IMR-90 (cell line): ENCODE measurements at regions not wholly inside any gene's neighbourhood (a gene's known extent, or its start where the extent isn't known, plus 50 kb on each side); places are given as distances from the start of the nearest gene placed in this dataset.

ENCODE experiments used
- ATAC-seq: fragments of 200-7000 bp; cut with Tn5 transposase; 2 replicates; pipeline ENCODE4 v1.9.1; 2020; ENCODE audit warnings: low read depth, mild to moderate bottlenecking, moderate library complexity
- BruUV-seq: library from RNA; stranded (reverse); fragments of 400-500 nt; replicated peaks from 2 replicates; lab custom pipeline; 2021; lab: Mats Ljungman, UMichigan
- CTCF ChIA-PET: fragments of 300-600 bp; formaldehyde crosslinking; extraction: SDS; loops from one replicate; lab custom pipeline; 2021; ENCODE audit warnings: antibody characterized with exemption; lab: Yijun Ruan, JAX
- POLR2A ChIA-PET: fragments of 300-600 bp; sonication (Branson Sonifier 250); formaldehyde crosslinking; loops from one replicate; lab custom pipeline; 2022; ENCODE audit warnings: antibody characterized with exemption; ENCODE audit not compliant: unreplicated experiment; lab: Charles Lee
- DNase-seq: peaks from one replicate; pipeline ENCODE4 v3.0.0; 2013
- H2AFZ ChIP-seq: replicated peaks from 2 replicates; pipeline ENCODE3; 2013; ENCODE audit warnings: low read length, mild to moderate bottlenecking; ENCODE audit not compliant: poor library complexity
- H2AK5ac ChIP-seq: 2 replicates; pipeline ENCODE4 v1.6.1; 2013; ENCODE audit warnings: low read depth, low read length, inconsistent platforms
- H2AK9ac ChIP-seq: replicated peaks from 2 replicates; pipeline ENCODE3; 2013; ENCODE audit warnings: mild to moderate bottlenecking, low read depth, low read length, moderate library complexity; ENCODE audit not compliant: poor library complexity
- H2BK120ac ChIP-seq: 2 replicates; pipeline ENCODE4 v1.6.1; 2013; ENCODE audit warnings: low read depth, low read length, inconsistent platforms
- H2BK15ac ChIP-seq: 3 replicates; pipeline ENCODE4 v1.6.1; 2013; ENCODE audit warnings: low read depth, low read length, inconsistent platforms
- H2BK20ac ChIP-seq: 2 replicates; pipeline ENCODE4 v1.6.1; 2013; ENCODE audit warnings: low read depth, mild to moderate bottlenecking, inconsistent platforms, low read length, moderate library complexity
- H2BK5ac ChIP-seq: 2 replicates; pipeline ENCODE4 v1.6.1; 2013; ENCODE audit warnings: mild to moderate bottlenecking, low read depth, low read length, inconsistent platforms; ENCODE audit not compliant: poor library complexity, severe bottlenecking
- H3K14ac ChIP-seq: replicated peaks from 2 replicates; pipeline ENCODE4 v1.6.1; 2013; ENCODE audit warnings: low read depth, low read length, inconsistent platforms
- H3K18ac ChIP-seq: 2 replicates; pipeline ENCODE4 v1.6.1; 2013; ENCODE audit warnings: low read depth, low read length, control low read depth
- H3K23ac ChIP-seq: 2 replicates; pipeline ENCODE4 v1.6.1; 2013; ENCODE audit warnings: low read depth, low read length, inconsistent platforms
- H3K27ac ChIP-seq: 2 replicates; pipeline ENCODE4 v1.5.1; 2013; ENCODE audit warnings: mild to moderate bottlenecking, control low read depth, low read length; ENCODE audit not compliant: insufficient read depth
- H3K27me3 ChIP-seq: 2 replicates; pipeline ENCODE4 v1.6.1; 2013; ENCODE audit warnings: low read length; ENCODE audit not compliant: control insufficient read depth, insufficient read depth
- H3K36me3 ChIP-seq: 2 replicates; pipeline ENCODE4 v1.6.1; 2013; ENCODE audit warnings: low read length, mixed read lengths; ENCODE audit not compliant: control insufficient read depth, insufficient read depth
- H3K4ac ChIP-seq: 2 replicates; pipeline ENCODE4 v1.6.1; 2013; ENCODE audit warnings: low read depth, low read length, inconsistent platforms
- H3K4me1 ChIP-seq: 2 replicates; pipeline ENCODE4 v1.6.1; 2013; ENCODE audit warnings: low read length, mixed read lengths; ENCODE audit not compliant: control insufficient read depth, insufficient read depth
- H3K4me2 ChIP-seq: 2 replicates; pipeline ENCODE4 v1.6.1; 2013; ENCODE audit warnings: low read depth, mild to moderate bottlenecking, control low read depth, low read length, moderate library complexity
- H3K4me3 ChIP-seq: 2 replicates; pipeline ENCODE4 v1.5.1; 2013; ENCODE audit warnings: low read depth, mild to moderate bottlenecking, control low read depth, low read length, moderate library complexity; ENCODE audit not compliant: insufficient read depth
- H3K56ac ChIP-seq: 2 replicates; pipeline ENCODE4 v1.6.1; 2013; ENCODE audit warnings: low read length, inconsistent platforms; ENCODE audit not compliant: insufficient read depth; ENCODE audit errors: extremely low read depth
- H3K79me1 ChIP-seq, 2 experiments: 2 replicates each; pipeline ENCODE4 v1.6.1; 2013; ENCODE audit warnings: low read length in 2 of 2, inconsistent platforms in 1 of 2, low read depth in 1 of 2
- H3K9ac ChIP-seq: 2 replicates; pipeline ENCODE4 v1.6.1; 2013; ENCODE audit warnings: low read depth, low read length, control low read depth
- H3K9me1 ChIP-seq: 2 replicates; pipeline ENCODE4 v1.6.1; 2013; ENCODE audit warnings: low read length, inconsistent platforms; ENCODE audit not compliant: insufficient read depth
- H3K9me3 ChIP-seq: 2 replicates; pipeline ENCODE4 v1.6.1; 2013; ENCODE audit warnings: low read length; ENCODE audit not compliant: control insufficient read depth, insufficient read depth
- H4K20me1 ChIP-seq: 2 replicates; pipeline ENCODE4 v1.6.1; 2013; ENCODE audit warnings: low read length, inconsistent platforms; ENCODE audit not compliant: insufficient read depth
- H4K5ac ChIP-seq: 2 replicates; pipeline ENCODE4 v1.6.1; 2013; ENCODE audit warnings: mild to moderate bottlenecking, low read depth, low read length, control low read depth
- H4K8ac ChIP-seq, 2 experiments: 2 replicates each; pipeline ENCODE4 v1.6.1; 2013; ENCODE audit warnings: low read depth in 2 of 2, low read length in 2 of 2, control low read depth in 1 of 2, inconsistent platforms in 1 of 2
- H4K91ac ChIP-seq: 2 replicates; pipeline ENCODE4 v1.6.1; 2013; ENCODE audit warnings: low read depth, low read length, inconsistent platforms; ENCODE audit not compliant: insufficient read depth
- BHLHE40 ChIP-seq: fragments of 150-350 bp; IDR thresholded peaks from 2 replicates; pipeline ENCODE4 v1.6.1; 2016; ENCODE audit warnings: mild to moderate bottlenecking, low read depth, low read length
- CEBPB ChIP-seq: IDR thresholded peaks from 2 replicates; pipeline ENCODE4 v1.6.1; 2012; ENCODE audit warnings: low read depth, low read length, improper control_type of control experiment
- CHD1 ChIP-seq: IDR thresholded peaks from 2 replicates; pipeline ENCODE4 v1.6.1; 2012; ENCODE audit warnings: low read depth, low read length, improper control_type of control experiment
- ELK1 ChIP-seq: fragments of 150-350 bp; IDR thresholded peaks from 2 replicates; pipeline ENCODE4 v1.6.1; 2016; ENCODE audit warnings: low read depth, mild to moderate bottlenecking, low read length, moderate library complexity, borderline replicate concordance
- MXI1 ChIP-seq: IDR thresholded peaks from 2 replicates; pipeline ENCODE4 v1.6.1; 2012; ENCODE audit warnings: low read depth, mild to moderate bottlenecking, low read length, moderate library complexity, borderline replicate concordance
- RAD21 ChIP-seq: IDR thresholded peaks from 2 replicates; pipeline ENCODE4 v1.6.1; 2012; ENCODE audit warnings: low read length, improper control_type of control experiment
- RCOR1 ChIP-seq: IDR thresholded peaks from 2 replicates; pipeline ENCODE4 v1.6.1; 2012; ENCODE audit warnings: mild to moderate bottlenecking, low read length, improper control_type of control experiment; ENCODE audit not compliant: insufficient replicate concordance
- SMC3 ChIP-seq: fragments of 150-350 bp; IDR thresholded peaks from 2 replicates; pipeline ENCODE4 v1.6.1; 2016; ENCODE audit warnings: low read depth, mild to moderate bottlenecking, antibody characterized with exemption, low read length, moderate library complexity
- WGBS, 2 experiments: methylation state at CpG; one replicate each; pipeline versions ENCODE4 v1.1.5 to v1.1.7; 2013; ENCODE audit warnings: missing lambda C conversion rate in 2 of 2; ENCODE audit not compliant: insufficient read length in 1 of 2; ENCODE audit errors: extremely low coverage in 2 of 2; 5-methylcytosine and 5-hydroxymethylcytosine counted together
- dilution Hi-C: fragments of 300-500 bp; cut with HindIII; formaldehyde crosslinking; loops from one replicate; pipeline ENCODE4 v1.14.3; 2018; ENCODE audit warnings: low sequenced_read_pairs; ENCODE audit not compliant: unreplicated experiment
- in situ Hi-C: fragments of 300-500 bp; cut with MboI; formaldehyde crosslinking; loops from 3 replicates; pipeline ENCODE4 v1.14.3; 2019; ENCODE audit warnings: low sequenced_read_pairs, inconsistent platforms, mixed read lengths
- intact Hi-C: fragments of 100-400 bp; cut with micrococcal nuclease; formaldehyde crosslinking; loops from 2 replicates; pipeline ENCODE4 v1.10.0; 2022

GRCh38 chr4:4667622-4668081 is 125.8 kb upstream of the STX18 start:
- in situ Hi-C loops = no loop called here
- Histone ChIP-seq H3K4ac (no peak overlapping the region), H2AK9ac (no peak overlapping the region), H3K56ac (no peak overlapping the region), H3K36me3 (no peaks in the 10 kb centered on the region), H3K9ac (no peak overlapping the region), H3K27me3 (no peaks in the 10 kb centered on the region), H3K9me3 (no peaks in the 10 kb centered on the region), H3K18ac (no peak overlapping the region), H3K14ac (no peak overlapping the region), H2AK5ac (no peak overlapping the region), H4K5ac (no peak overlapping the region), H4K20me1 (no peaks in the 10 kb centered on the region), H4K91ac (no peak overlapping the region), H3K4me3 (no peak overlapping the region), H3K9me1 (peaks cover 9% of the 10 kb centered on the region; the same call in 1 of the 2 replicates), H2AFZ (peak overlapping the region; percentile 3), H3K27ac (no peak overlapping the region), H3K79me1 (no peaks in the 10 kb centered on the region), H3K23ac (no peak overlapping the region), H2BK5ac (no peak overlapping the region), H2BK15ac (no peak overlapping the region), H4K8ac (no peak overlapping the region), H2BK120ac (no peak overlapping the region; the same call in 1 of the 2 replicates), H3K4me1 (peaks cover 14% of the 10 kb centered on the region), H2BK20ac (no peak overlapping the region), H3K4me2 (no peak overlapping the region)
- dilution Hi-C loops = no loop called here
- WGBS, 2 experiments = 69% methylated on average over 9 of the region's 14 CpGs; no CpG with 5 or more reads in 1 of the 2 experiments
- POLR2A ChIA-PET = no interaction called here
- TF ChIP-seq ELK1 (no peak), MXI1 (no peak), SMC3 (no peak), RAD21 (no peak), CHD1 (no peak), BHLHE40 (no peak), CEBPB (no peak), RCOR1 (no peak)
- ATAC-seq = no peak
- CTCF ChIA-PET = interaction anchor here (1.2 to 3.3 kb wide), 2 partner anchors 148 to 180 kb away, joined by 3 to 15 read pairs; no protein-coding TSS in a partner anchor
- intact Hi-C loops = no loop called here
- no TSS peak for BruUV-seq
- DNase-seq = no peak
